ENCODE measurements at regions not wholly inside any gene's neighbourhood (a gene's known extent, or its start where the extent isn't known, plus 50 kb on each side); places are given as distances from the start of the nearest gene placed in this dataset.

- no peaks in the 10 kb centered on the region for H3K9me3 ChIP-seq (ENCODE audit: severe bottlenecking)
- H3K4me1 ChIP-seq (ENCODE audit: insufficient read depth, poor library complexity, severe bottlenecking), result no peaks in the 10 kb centered on the region
- no peak for TF ChIP-seq CTCF (IDR thresholded peaks at IDR 0.05; ENCODE audit: poor library complexity, severe bottlenecking)
- H3K27ac ChIP-seq (ENCODE audit: poor library complexity, severe bottlenecking), result no peak overlapping the region
- no peak for DNase-seq (ENCODE audit: low spot score)
- no peaks in the 10 kb centered on the region for H3K36me3 ChIP-seq (ENCODE audit: low read depth)
- ATAC-seq (ENCODE audit: low read depth), result no peak
- H3K4me3 ChIP-seq (ENCODE audit: severe bottlenecking), result no peak overlapping the region
- no peaks in the 10 kb centered on the region for H3K27me3 ChIP-seq (ENCODE audit: insufficient read depth, poor library complexity, severe bottlenecking)
Observed at GRCh38 chr10:113991091-113991860, 52.4 kb upstream of the ADRB1 start.

GRCh38 chr10:113992471-113993011 lies 51.1 kb upstream of the ADRB1 start:
- Histone ChIP-seq H3K4me1 (ENCODE audit: insufficient read depth, poor library complexity, severe bottlenecking) (no peaks in the 10 kb centered on the region), H3K36me3 (ENCODE audit: low read depth) (no peaks in the 10 kb centered on the region), H3K9me3 (ENCODE audit: severe bottlenecking) (no peaks in the 10 kb centered on the region), H3K27me3 (ENCODE audit: insufficient read depth, poor library complexity, severe bottlenecking) (no peaks in the 10 kb centered on the region), H3K27ac (ENCODE audit: poor library complexity, severe bottlenecking) (no peak overlapping the region), H3K4me3 (ENCODE audit: severe bottlenecking) (no peak overlapping the region)
- DNase-seq (ENCODE audit: low spot score) (no peak), ATAC-seq (ENCODE audit: low read depth) (no peak)
- no peak for TF ChIP-seq CTCF (IDR thresholded peaks at IDR 0.05; ENCODE audit: poor library complexity, severe bottlenecking)

GRCh38 chr10:113993489-113993991 lies 50.1 kb upstream of the ADRB1 start:
- H3K27ac ChIP-seq (ENCODE audit: poor library complexity, severe bottlenecking), result no peak overlapping the region
- TF ChIP-seq CTCF (IDR thresholded peaks at IDR 0.05; ENCODE audit: poor library complexity, severe bottlenecking), result no peak
- H3K4me1 ChIP-seq (ENCODE audit: insufficient read depth, poor library complexity, severe bottlenecking), result no peaks in the 10 kb centered on the region
- DNase-seq (ENCODE audit: low spot score) (no peak), ATAC-seq (ENCODE audit: low read depth) (no peak)
- H3K4me3 ChIP-seq (ENCODE audit: severe bottlenecking), result no peak overlapping the region
- H3K9me3 ChIP-seq (ENCODE audit: severe bottlenecking), result no peaks in the 10 kb centered on the region
- no peaks in the 10 kb centered on the region for H3K36me3 ChIP-seq (ENCODE audit: low read depth)
- H3K27me3 ChIP-seq (ENCODE audit: insufficient read depth, poor library complexity, severe bottlenecking), result no peaks in the 10 kb centered on the region

Data from RWPE2 (cell line).